ENCODE measurements at regions not wholly inside any gene's neighbourhood (a gene's known extent, or its start where the extent isn't known, plus 50 kb on each side); places are given as distances from the start of the nearest gene placed in this dataset.

DNA sequence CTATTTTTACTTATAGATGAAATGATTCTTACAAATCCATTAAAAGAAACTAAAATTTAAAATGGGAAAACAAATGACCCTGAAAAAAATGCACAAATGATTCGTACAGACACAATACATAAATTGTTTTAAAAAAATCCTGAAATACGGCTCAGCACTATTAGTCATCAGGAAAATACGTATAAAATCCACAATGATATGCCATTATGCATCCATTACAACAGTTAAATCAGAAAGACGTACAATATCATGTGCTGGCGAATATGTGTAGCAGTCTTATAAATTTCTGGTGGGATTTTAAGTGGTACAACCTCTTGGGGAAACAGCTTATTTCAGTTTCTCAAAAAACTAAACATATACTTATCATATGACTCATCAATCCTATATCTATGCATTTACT lies 600.1 kb upstream of the STEAP1 start:
- no peak for DNase-seq
- no peaks in the 10 kb centered on the region for H3K27me3 ChIP-seq
- WGBS (ENCODE audit: insufficient coverage, low coverage, low lambda C conversion rate, missing lambda C conversion rate) = 53% methylated on average over 5 of the region's 5 CpGs
- intact Hi-C loops (cut with DNase I) = no loop called here
- no peak overlapping the region for H3K4me3 ChIP-seq
- H3K4me1 ChIP-seq = no peaks in the 10 kb centered on the region
- no peak for ATAC-seq
- TF ChIP-seq CTCF (IDR thresholded peaks at IDR 0.05) (no peak), POLR2A (IDR thresholded peaks at IDR 0.05) (no peak)
- no peaks in the 10 kb centered on the region for H3K9me3 ChIP-seq
- no peak overlapping the region for H3K27ac ChIP-seq
- no peaks in the 10 kb centered on the region for H3K36me3 ChIP-seq

DNA sequence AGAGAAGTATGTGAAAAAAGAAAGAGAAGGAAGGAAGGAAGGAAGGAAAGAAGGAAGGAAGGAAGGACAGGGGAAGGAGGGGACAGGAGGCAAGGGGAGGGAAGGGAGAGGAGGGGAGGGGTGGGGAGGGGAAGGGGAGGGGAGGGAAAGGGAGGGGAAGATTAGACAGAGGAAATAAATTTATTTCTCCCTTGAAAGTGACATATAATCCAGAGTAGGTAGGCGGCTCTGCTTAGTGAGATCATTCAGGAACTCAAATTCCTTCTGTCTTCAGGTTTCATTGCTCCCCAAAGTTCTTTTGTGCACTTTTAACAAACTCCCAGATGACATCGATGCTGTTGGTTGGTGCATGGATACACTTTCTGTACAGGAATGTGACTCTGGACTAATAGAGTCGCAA lies 594.7 kb upstream of the STEAP1 start:
- Histone ChIP-seq H3K4me3 (no peak overlapping the region), H3K36me3 (no peaks in the 10 kb centered on the region), H3K27ac (no peak overlapping the region), H3K9me3 (no peaks in the 10 kb centered on the region), H3K27me3 (no peaks in the 10 kb centered on the region), H3K4me1 (no peaks in the 10 kb centered on the region)
- intact Hi-C loops (cut with DNase I) = no loop called here
- DNase-seq = no peak
- ATAC-seq = no peak
- 66% methylated on average over 3 of the region's 3 CpGs for WGBS (ENCODE audit: insufficient coverage, low coverage, low lambda C conversion rate, missing lambda C conversion rate)
- no peak for TF ChIP-seq POLR2A (IDR thresholded peaks at IDR 0.05)
- no peak for TF ChIP-seq CTCF (IDR thresholded peaks at IDR 0.05)

GRCh38 chr7:89563597-89563996 lies 590.7 kb upstream of the STEAP1 start:
- Histone ChIP-seq H3K27ac (no peak overlapping the region), H3K4me1 (no peaks in the 10 kb centered on the region), H3K27me3 (no peaks in the 10 kb centered on the region), H3K9me3 (no peaks in the 10 kb centered on the region), H3K4me3 (no peak overlapping the region), H3K36me3 (no peaks in the 10 kb centered on the region)
- no peak for ATAC-seq
- intact Hi-C loops (cut with DNase I) = no loop called here
- TF ChIP-seq POLR2A (IDR thresholded peaks at IDR 0.05) (no peak), CTCF (IDR thresholded peaks at IDR 0.05) (no peak)
- DNase-seq = no peak
- 40% methylated on average over 1 of the region's 1 CpG for WGBS (ENCODE audit: insufficient coverage, low coverage, low lambda C conversion rate, missing lambda C conversion rate)

DNA sequence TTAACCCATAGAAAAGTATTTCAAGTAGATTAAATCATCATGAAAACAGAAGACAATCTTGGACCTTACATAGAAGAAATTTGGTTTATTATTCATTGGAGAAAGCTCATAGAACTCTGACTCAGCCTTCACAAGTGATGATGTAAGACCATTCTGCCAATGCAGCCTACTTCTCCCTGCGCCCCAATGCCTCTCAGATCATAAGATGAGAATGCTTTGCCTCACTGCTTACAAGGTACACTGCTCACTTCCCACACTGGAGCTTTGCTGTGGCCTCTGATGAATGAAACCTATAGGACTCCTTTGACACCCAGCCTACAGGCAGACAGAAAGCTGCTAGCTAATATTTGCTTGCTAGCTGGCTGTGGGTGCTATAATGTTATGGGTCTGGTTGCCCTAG lies 569.4 kb upstream of the STEAP1 start:
- no peak for DNase-seq
- Histone ChIP-seq H3K27me3 (no peaks in the 10 kb centered on the region), H3K27ac (no peak overlapping the region), H3K4me3 (no peak overlapping the region), H3K4me1 (no peaks in the 10 kb centered on the region), H3K9me3 (no peaks in the 10 kb centered on the region), H3K36me3 (no peaks in the 10 kb centered on the region)
- ATAC-seq = no peak
- TF ChIP-seq POLR2A (IDR thresholded peaks at IDR 0.05) (no peak), CTCF (IDR thresholded peaks at IDR 0.05) (no peak)
- WGBS (ENCODE audit: insufficient coverage, low coverage, low lambda C conversion rate, missing lambda C conversion rate) = 40% methylated on average over 1 of the region's 1 CpG
- intact Hi-C loops (cut with DNase I) = no loop called here

DNA sequence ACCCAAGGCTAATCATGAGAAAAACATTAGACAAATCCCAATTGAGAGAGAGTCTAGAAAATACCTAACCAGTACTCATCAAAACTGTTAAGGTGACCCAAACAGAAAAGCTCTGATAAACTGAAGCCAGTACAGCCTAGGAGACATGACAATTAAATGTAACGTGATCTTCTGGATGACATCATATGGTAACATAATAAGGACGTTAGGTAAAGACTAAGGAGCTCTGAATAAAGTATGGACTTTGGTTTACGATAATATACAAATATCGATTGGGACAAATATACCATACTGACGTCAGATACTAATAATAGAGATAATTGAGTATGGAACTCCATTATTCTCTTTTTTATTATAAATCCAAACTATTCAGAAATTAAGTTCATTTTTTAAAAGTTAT lies 561.1 kb upstream of the STEAP1 start:
- ATAC-seq = no peak
- intact Hi-C loops (cut with DNase I) = no loop called here
- Histone ChIP-seq H3K27me3 (no peaks in the 10 kb centered on the region), H3K4me1 (no peaks in the 10 kb centered on the region), H3K27ac (no peak overlapping the region), H3K36me3 (no peaks in the 10 kb centered on the region), H3K4me3 (no peak overlapping the region), H3K9me3 (no peaks in the 10 kb centered on the region)
- TF ChIP-seq POLR2A (IDR thresholded peaks at IDR 0.05) = no peak
- TF ChIP-seq CTCF (IDR thresholded peaks at IDR 0.05) = no peak
- no peak for DNase-seq
- WGBS (ENCODE audit: insufficient coverage, low coverage, low lambda C conversion rate, missing lambda C conversion rate) = 55% methylated on average over 5 of the region's 5 CpGs

Measured in right lobe of liver (tissue), 6 donors.